B cell (primary cell): ENCODE measurements at regions not wholly inside any gene's neighbourhood (a gene's known extent, or its start where the extent isn't known, plus 50 kb on each side); places are given as distances from the start of the nearest gene placed in this dataset.

ENCODE experiments used
- ATAC-seq: fragments of 200-7000 bp; cut with Tn5 transposase; one replicate; pipeline ENCODE4 v1.10.0; 2021; ENCODE audit warnings: low read depth, mild to moderate bottlenecking, moderate number of reproducible peaks, moderate library complexity
- CTCF ChIA-PET: fragments of 350-600 bp; sonication (Branson Sonifier 250); formaldehyde crosslinking; loops from one replicate; lab custom pipeline; 2021; ENCODE audit warnings: antibody characterized with exemption, inconsistent platforms; lab: Charles Lee
- POLR2A ChIA-PET: fragments of 350-600 bp; sonication (Branson Sonifier 250); formaldehyde crosslinking; loops from one replicate; lab custom pipeline; 2021; ENCODE audit warnings: antibody characterized with exemption; lab: Charles Lee
- DNase-seq: peaks from one replicate; pipeline ENCODE4 v3.0.0; 2013
- H2AFZ ChIP-seq: 2 replicates; pipeline ENCODE4 v1.6.1; 2012; ENCODE audit warnings: mild to moderate bottlenecking, low read depth, low read length; ENCODE audit not compliant: insufficient read depth, poor library complexity, severe bottlenecking
- H3K27ac ChIP-seq, 2 donors: 1 replicate in 1 of 2; 2 replicates in 1 of 2; pipeline ENCODE4 v1.5.1; 2012 to 2013; ENCODE audit warnings: low read length in 2 of 2, mild to moderate bottlenecking in 2 of 2, moderate library complexity in 1 of 2
- H3K27me3 ChIP-seq, 4 experiments: fragments of 200-600 bp in 1 of 4; sonication (generic) in 1 of 4; replicated peaks in 1 of 4; 1 replicate in 2 of 4; 2 replicates in 2 of 4; pipeline versions ENCODE4 v1.6.1 to v1.7.0; 2013 to 2016; ENCODE audit warnings: low read length in 3 of 4, mild to moderate bottlenecking in 2 of 4, mixed read lengths in 1 of 4, moderate library complexity in 1 of 4; ENCODE audit not compliant: insufficient read depth in 4 of 4, control insufficient read depth in 3 of 4; ENCODE audit errors: control extremely low read depth in 1 of 4
- H3K36me3 ChIP-seq, 2 experiments: replicated peaks in 1 of 2; 1 replicate in 1 of 2; 2 replicates in 1 of 2; pipeline versions ENCODE4 v1.6.1 to v1.7.1; 2013; ENCODE audit warnings: low read length in 1 of 2; ENCODE audit not compliant: insufficient read depth in 2 of 2, control insufficient read depth in 1 of 2; ENCODE audit errors: control extremely low read depth in 1 of 2, extremely low read depth in 1 of 2
- H3K4me1 ChIP-seq, 2 donors: fragments of 200-600 bp in 1 of 2; sonication (generic) in 1 of 2; 1 replicate in 1 of 2; 2 replicates in 1 of 2; pipeline versions ENCODE4 v1.5.1 to v1.6.1; 2013 to 2017; ENCODE audit warnings: low read length in 2 of 2; ENCODE audit not compliant: control insufficient read depth in 2 of 2, insufficient read depth in 2 of 2
- H3K4me2 ChIP-seq: replicated peaks from 2 replicates; pipeline ENCODE3; 2012; ENCODE audit warnings: mild to moderate bottlenecking, low read depth, low read length; ENCODE audit not compliant: poor library complexity, severe bottlenecking
- H3K4me3 ChIP-seq, 5 experiments: fragments of 200-600 bp in 1 of 5; sonication (generic) in 1 of 5; 1 replicate in 3 of 5; 2 replicates in 2 of 5; pipeline versions ENCODE4 v1.5.1 to v1.7.0; 2011 to 2016; ENCODE audit warnings: low read length in 4 of 5, mild to moderate bottlenecking in 4 of 5, low read depth in 2 of 5, control low read depth in 1 of 5, moderate library complexity in 1 of 5; ENCODE audit not compliant: insufficient read depth in 1 of 5; ENCODE audit errors: control extremely low read depth in 1 of 5, extremely low read depth in 1 of 5
- H3K79me2 ChIP-seq: fragments of 200-600 bp; sonication (generic); one replicate; pipeline ENCODE4 v1.6.0; 2016; ENCODE audit warnings: low read length; ENCODE audit not compliant: control insufficient read depth, insufficient read depth
- H3K9ac ChIP-seq: fragments of 200-600 bp; sonication (generic); 2 replicates; pipeline ENCODE4 v1.6.1; 2017; ENCODE audit warnings: mild to moderate bottlenecking, low read length, moderate library complexity
- H3K9me3 ChIP-seq, 3 donors: one replicate each; pipeline versions ENCODE4 v1.6.1 to v1.7.1; 2013; ENCODE audit warnings: low read length in 2 of 3; ENCODE audit not compliant: control insufficient read depth in 2 of 3, insufficient read depth in 1 of 3; ENCODE audit errors: control extremely low read depth in 1 of 3
- H4K20me1 ChIP-seq: 2 replicates; pipeline ENCODE4 v1.6.0; 2012; ENCODE audit warnings: mild to moderate bottlenecking, low read length; ENCODE audit not compliant: insufficient read depth, control insufficient read depth, poor library complexity, severe bottlenecking
- H3K27ac Mint-ChIP-seq: one replicate; pipeline ENCODE4 v1.8.0; 2021; ENCODE audit warnings: mixed read lengths
- H3K27me3 Mint-ChIP-seq: one replicate; pipeline ENCODE4 v1.8.0; 2021; ENCODE audit warnings: mixed read lengths
- H3K4me1 Mint-ChIP-seq: one replicate; pipeline ENCODE4 v1.8.0; 2021; ENCODE audit warnings: mixed read lengths
- H3K4me3 Mint-ChIP-seq: one replicate; pipeline ENCODE4 v1.8.0; 2021; ENCODE audit warnings: mixed read lengths
- H3K9me3 Mint-ChIP-seq: one replicate; pipeline ENCODE4 v1.8.0; 2022; ENCODE audit warnings: mixed read lengths; ENCODE audit not compliant: insufficient read depth
- CTCF ChIP-seq: fragments of 200-600 bp; IDR thresholded peaks from one replicate; pipeline ENCODE4 v1.8.0; 2022; ENCODE audit warnings: antibody characterized with exemption, mild to moderate bottlenecking
- EZH2 ChIP-seq: IDR thresholded peaks from 2 replicates; pipeline ENCODE4 v1.6.1; 2012; ENCODE audit warnings: borderline replicate concordance, low read depth, mild to moderate bottlenecking, moderate library complexity, low read length; ENCODE audit not compliant: insufficient read depth, poor library complexity, severe bottlenecking
- WGBS: methylation state at CpG from one replicate; pipeline ENCODE4 v1.1.5; 2013; ENCODE audit warnings: missing lambda C conversion rate; ENCODE audit not compliant: insufficient coverage; 5-methylcytosine and 5-hydroxymethylcytosine counted together
- intact Hi-C: fragments of 100-400 bp; cut with micrococcal nuclease; formaldehyde crosslinking; loops from one replicate; pipeline ENCODE4 v1.10.0; 2022

GRCh38 chr13:76505437-76505836 is 380.8 kb downstream of the KCTD12 start:
- no peak overlapping the region for H3K4me3 ChIP-seq
- H3K9me3 ChIP-seq: no peaks in the 10 kb centered on the region
- no peaks in the 10 kb centered on the region for H3K9me3 Mint-ChIP-seq
- H3K27ac Mint-ChIP-seq: no peak overlapping the region
- no peaks in the 10 kb centered on the region for H3K4me1 Mint-ChIP-seq
- no peak for TF ChIP-seq CTCF
- no peak for TF ChIP-seq EZH2
- DNase-seq: no peak
- ATAC-seq: no peak
- H2AFZ ChIP-seq: no peak overlapping the region
- no peaks in the 10 kb centered on the region for H3K79me2 ChIP-seq
- no peaks in the 10 kb centered on the region for H3K4me1 ChIP-seq
- intact Hi-C loops: no loop called here
- no peaks in the 10 kb centered on the region for H4K20me1 ChIP-seq
- WGBS: 70% methylated on average over 2 of the region's 3 CpGs
- H3K4me3 Mint-ChIP-seq: no peak overlapping the region
- H3K4me2 ChIP-seq: no peak overlapping the region
- ChIA-PET CTCF (no interaction called here), POLR2A (no interaction called here)
- no peaks in the 10 kb centered on the region for H3K36me3 ChIP-seq
- no peaks in the 10 kb centered on the region for H3K27me3 ChIP-seq
- H3K27me3 Mint-ChIP-seq: peaks cover 17% of the 10 kb centered on the region
- no peak overlapping the region for H3K27ac ChIP-seq
- no peak overlapping the region for H3K9ac ChIP-seq

- Histone ChIP-seq H3K4me1 (no peaks in the 10 kb centered on the region), H3K36me3 (no peaks in the 10 kb centered on the region), H3K27ac (no peak overlapping the region), H3K27me3 (no peaks in the 10 kb centered on the region), H3K79me2 (no peaks in the 10 kb centered on the region), H4K20me1 (no peaks in the 10 kb centered on the region), H2AFZ (no peak overlapping the region), H3K9ac (no peak overlapping the region), H3K4me2 (no peak overlapping the region), H3K9me3 (no peaks in the 10 kb centered on the region), H3K4me3 (no peak overlapping the region)
- intact Hi-C loops: no loop called here
- ATAC-seq (no peak), DNase-seq (no peak)
- no peak overlapping the region for H3K4me3 Mint-ChIP-seq
- no peak for TF ChIP-seq EZH2
- WGBS: 15% methylated on average over 2 of the region's 5 CpGs
- POLR2A ChIA-PET: no interaction called here
- H3K27ac Mint-ChIP-seq: no peak overlapping the region
- H3K9me3 Mint-ChIP-seq: no peaks in the 10 kb centered on the region
- CTCF ChIA-PET: no interaction called here
- peaks cover 17% of the 10 kb centered on the region for H3K27me3 Mint-ChIP-seq
- H3K4me1 Mint-ChIP-seq: no peaks in the 10 kb centered on the region
Measured at GRCh38 chr13:76503766-76504165, 382.4 kb downstream of the KCTD12 start.
